ENCODE measurements at regions not wholly inside any gene's neighbourhood (a gene's known extent, or its start where the extent isn't known, plus 50 kb on each side); places are given as distances from the start of the nearest gene placed in this dataset.

DNA sequence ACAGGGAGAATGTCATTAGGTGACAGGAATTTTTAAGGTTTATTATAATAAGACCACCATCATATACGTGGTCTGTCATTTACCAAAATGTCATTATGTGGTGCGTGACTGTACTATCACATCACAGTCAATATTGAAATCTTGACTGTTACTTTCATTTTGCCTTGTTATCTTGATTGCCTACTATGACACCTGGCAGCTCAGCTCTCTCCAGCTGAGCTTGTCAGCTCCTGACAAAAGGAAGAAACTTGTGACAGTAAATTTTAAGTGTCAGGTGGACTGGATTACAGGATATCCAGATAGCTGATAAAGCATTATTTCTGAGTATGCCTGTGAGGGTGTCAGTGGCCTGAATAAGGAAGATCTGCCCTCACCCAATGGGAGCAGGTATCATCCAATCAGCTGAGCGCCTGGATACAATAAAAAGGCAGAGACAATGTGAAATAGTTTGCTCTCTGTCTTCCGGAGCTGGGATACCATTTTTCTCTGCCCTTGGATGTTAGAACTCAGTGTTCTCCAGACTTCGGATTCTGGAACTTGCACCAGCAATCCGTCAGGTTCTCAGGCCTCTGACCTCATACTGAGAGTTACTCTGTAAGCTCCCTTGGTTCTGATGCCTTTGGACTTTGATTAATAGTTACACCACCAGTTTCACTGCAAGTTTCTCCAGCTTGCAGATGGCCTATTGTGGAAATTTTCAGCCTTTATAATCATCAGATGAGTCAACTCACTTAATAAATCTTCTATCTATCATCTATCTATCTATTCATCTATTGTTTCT, 1454.7 kb upstream of the IGFBP7 start:
- TF ChIP-seq, protein P1, sequence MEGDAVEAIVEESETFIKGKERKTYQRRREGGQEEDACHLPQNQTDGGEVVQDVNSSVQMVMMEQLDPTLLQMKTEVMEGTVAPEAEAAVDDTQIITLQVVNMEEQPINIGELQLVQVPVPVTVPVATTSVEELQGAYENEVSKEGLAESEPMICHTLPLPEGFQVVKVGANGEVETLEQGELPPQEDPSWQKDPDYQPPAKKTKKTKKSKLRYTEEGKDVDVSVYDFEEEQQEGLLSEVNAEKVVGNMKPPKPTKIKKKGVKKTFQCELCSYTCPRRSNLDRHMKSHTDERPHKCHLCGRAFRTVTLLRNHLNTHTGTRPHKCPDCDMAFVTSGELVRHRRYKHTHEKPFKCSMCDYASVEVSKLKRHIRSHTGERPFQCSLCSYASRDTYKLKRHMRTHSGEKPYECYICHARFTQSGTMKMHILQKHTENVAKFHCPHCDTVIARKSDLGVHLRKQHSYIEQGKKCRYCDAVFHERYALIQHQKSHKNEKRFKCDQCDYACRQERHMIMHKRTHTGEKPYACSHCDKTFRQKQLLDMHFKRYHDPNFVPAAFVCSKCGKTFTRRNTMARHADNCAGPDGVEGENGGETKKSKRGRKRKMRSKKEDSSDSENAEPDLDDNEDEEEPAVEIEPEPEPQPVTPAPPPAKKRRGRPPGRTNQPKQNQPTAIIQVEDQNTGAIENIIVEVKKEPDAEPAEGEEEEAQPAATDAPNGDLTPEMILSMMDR (IDR thresholded peaks at IDR 0.05; ENCODE audit: borderline replicate concordance, control extremely low read depth, extremely low read depth, insufficient read depth, missing control alignments), result no peak
- DNase-seq (ENCODE audit: low spot score), result no peak
- in situ Hi-C loops (cut with MboI; ENCODE audit: low sequenced_read_pairs, unreplicated experiment), result no loop called here

DNA sequence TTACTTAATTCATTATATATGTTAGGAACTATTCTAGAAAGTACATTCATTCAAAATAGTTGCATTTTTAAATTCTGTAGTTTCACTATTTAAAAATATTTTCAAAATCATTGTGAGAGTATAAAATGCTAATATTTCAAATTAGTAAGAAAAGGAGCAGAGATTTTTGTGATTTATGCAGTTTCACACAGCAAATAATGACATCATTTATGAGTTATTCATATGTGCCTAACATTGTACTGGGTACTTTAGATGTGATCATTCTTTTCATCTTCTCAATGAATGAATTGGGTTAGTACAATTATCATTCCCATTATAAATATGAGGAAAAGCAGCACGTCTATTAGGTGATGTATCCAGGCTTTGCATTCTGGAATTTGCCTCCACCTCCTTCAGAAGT, 1451.0 kb upstream of the IGFBP7 start:
- no peak for DNase-seq (ENCODE audit: low spot score)
- in situ Hi-C loops (cut with MboI; ENCODE audit: low sequenced_read_pairs, unreplicated experiment), result no loop called here
- TF ChIP-seq, protein P1 (IDR thresholded peaks at IDR 0.05; ENCODE audit: borderline replicate concordance, control extremely low read depth, extremely low read depth, insufficient read depth, missing control alignments), result no peak

DNA sequence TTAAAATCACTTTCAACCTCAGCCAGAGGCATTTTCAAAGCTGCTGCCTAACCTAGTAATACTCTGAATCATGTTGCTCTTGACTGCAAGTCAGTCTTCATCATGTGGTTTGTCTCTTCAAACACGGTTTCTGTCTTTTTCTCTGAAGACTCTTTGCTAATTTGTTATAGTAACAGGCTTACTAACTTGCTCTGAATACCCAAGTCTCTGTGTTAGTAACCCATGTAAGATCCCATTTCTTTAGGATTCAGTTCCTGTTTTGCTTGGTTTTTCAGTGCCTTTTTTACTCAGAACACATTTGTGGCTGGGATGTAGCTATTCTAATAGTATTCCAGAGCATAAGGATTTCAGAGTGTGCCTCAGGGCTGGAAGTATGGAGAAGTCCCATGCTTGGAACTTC, 1450.6 kb upstream of the IGFBP7 start:
- DNase-seq (ENCODE audit: low spot score), result no peak
- TF ChIP-seq, protein P1 (IDR thresholded peaks at IDR 0.05; ENCODE audit: borderline replicate concordance, control extremely low read depth, extremely low read depth, insufficient read depth, missing control alignments), result no peak
- in situ Hi-C loops (cut with MboI; ENCODE audit: low sequenced_read_pairs, unreplicated experiment), result no loop called here

DNA sequence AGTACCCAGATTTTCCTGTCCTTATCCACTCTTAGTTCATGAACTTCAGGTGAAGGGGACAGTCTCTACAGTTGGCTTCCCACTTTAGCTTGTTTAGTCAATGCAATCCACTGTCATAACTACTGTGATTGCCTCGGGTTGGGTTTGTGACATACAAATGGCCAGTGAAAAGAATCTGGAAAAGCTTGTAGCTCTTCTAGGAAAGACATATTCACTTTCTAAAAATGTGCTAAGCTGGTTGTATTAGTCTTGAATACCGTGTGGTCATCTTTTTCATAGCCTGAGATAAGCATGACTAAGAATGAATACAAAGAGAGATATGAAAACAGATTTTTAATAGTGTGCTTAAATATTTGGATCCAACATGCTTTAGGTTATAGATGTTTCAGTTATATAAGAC, 1443.5 kb upstream of the IGFBP7 start:
- TF ChIP-seq, protein P1 (IDR thresholded peaks at IDR 0.05; ENCODE audit: borderline replicate concordance, control extremely low read depth, extremely low read depth, insufficient read depth, missing control alignments), result no peak
- in situ Hi-C loops (cut with MboI; ENCODE audit: low sequenced_read_pairs, unreplicated experiment), result no loop called here
- no peak for DNase-seq (ENCODE audit: low spot score)

DNA sequence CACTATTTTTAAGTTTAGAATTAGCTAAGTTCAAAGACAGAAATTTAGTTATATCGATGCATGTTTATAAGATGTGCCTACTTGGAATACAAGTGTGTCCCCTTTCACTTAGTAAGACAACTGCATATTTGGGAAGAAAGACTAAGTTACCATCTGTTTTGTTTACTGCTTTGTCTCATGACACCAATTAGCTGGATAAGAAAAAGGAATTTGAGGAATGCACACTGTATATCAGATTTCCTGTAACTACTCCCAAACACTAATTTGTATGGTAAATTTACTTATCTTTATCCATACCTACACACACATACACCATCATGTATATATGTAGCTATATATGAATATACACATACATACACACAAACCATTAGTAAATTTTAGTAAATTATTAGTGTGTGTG, 1442.8 kb upstream of the IGFBP7 start:
- no peak for DNase-seq (ENCODE audit: low spot score)
- in situ Hi-C loops (cut with MboI; ENCODE audit: low sequenced_read_pairs, unreplicated experiment), result no loop called here
- TF ChIP-seq, protein P1 (IDR thresholded peaks at IDR 0.05; ENCODE audit: borderline replicate concordance, control extremely low read depth, extremely low read depth, insufficient read depth, missing control alignments), result no peak

DNA sequence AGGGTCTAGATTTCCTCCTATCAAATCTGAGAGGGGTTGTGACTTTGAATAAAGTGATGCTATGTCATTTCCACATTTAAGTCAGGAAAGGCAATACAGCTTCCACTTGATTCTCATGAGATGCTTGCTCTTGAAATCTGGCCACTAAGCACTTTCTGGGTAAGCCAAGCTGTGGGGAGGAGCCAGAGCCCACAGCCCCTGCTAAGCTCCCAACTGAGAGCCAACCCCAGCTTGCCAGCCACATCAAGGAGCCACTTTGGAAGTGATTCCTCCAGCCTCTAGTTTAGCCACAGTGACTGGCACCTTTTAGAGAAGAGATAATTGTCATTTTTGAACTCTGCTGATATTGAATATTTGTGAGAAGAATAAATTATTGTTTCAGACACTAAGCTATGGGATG, 1441.5 kb upstream of the IGFBP7 start:
- TF ChIP-seq, protein P1 (IDR thresholded peaks at IDR 0.05; ENCODE audit: borderline replicate concordance, control extremely low read depth, extremely low read depth, insufficient read depth, missing control alignments), result no peak
- DNase-seq (ENCODE audit: low spot score), result no peak
- in situ Hi-C loops (cut with MboI; ENCODE audit: low sequenced_read_pairs, unreplicated experiment), result no loop called here
